MM.1S (cell line): ENCODE measurements at regions not wholly inside any gene's neighbourhood (a gene's known extent, or its start where the extent isn't known, plus 50 kb on each side); places are given as distances from the start of the nearest gene placed in this dataset.

ENCODE experiments used
- DNase-seq: peaks from one replicate; pipeline ENCODE4 v3.0.0-alpha.2; 2015
- H2AFZ ChIP-seq: fragments of 300-600 bp; sonication (generic); 2 replicates; pipeline ENCODE4 v1.6.0; 2016; ENCODE audit warnings: antibody characterized with exemption, low read length
- H3F3A ChIP-seq: fragments of 300-600 bp; sonication (generic); 2 replicates; pipeline ENCODE4 v1.6.1; 2016; ENCODE audit warnings: mild to moderate bottlenecking, antibody characterized with exemption, low read length, moderate library complexity, mixed read lengths; ENCODE audit not compliant: insufficient read depth
- H3K27ac ChIP-seq: fragments of 300-600 bp; sonication (generic); 2 replicates; pipeline ENCODE4 v1.5.1; 2016; ENCODE audit warnings: mild to moderate bottlenecking, low read length
- H3K27me3 ChIP-seq: fragments of 300-600 bp; sonication (generic); replicated peaks from 2 replicates; pipeline ENCODE4 v1.6.0; 2016; ENCODE audit warnings: low read length; ENCODE audit not compliant: insufficient read depth
- H3K36me3 ChIP-seq: fragments of 300-600 bp; sonication (generic); replicated peaks from 2 replicates; pipeline ENCODE4 v1.6.1; 2016; ENCODE audit warnings: mild to moderate bottlenecking, low read length, mixed read lengths; ENCODE audit not compliant: insufficient read depth
- H3K4me1 ChIP-seq: fragments of 300-600 bp; sonication (generic); 2 replicates; pipeline ENCODE4 v1.6.1; 2016; ENCODE audit warnings: low read length, mixed read lengths
- H3K4me2 ChIP-seq: fragments of 300-600 bp; sonication (generic); 2 replicates; pipeline ENCODE4 v1.6.0; 2016; ENCODE audit warnings: low read depth, low read length
- H3K4me3 ChIP-seq: fragments of 300-600 bp; sonication (generic); 2 replicates; pipeline ENCODE4 v1.5.1; 2016; ENCODE audit warnings: low read length, mixed read lengths
- H3K79me2 ChIP-seq: fragments of 300-600 bp; sonication (generic); 2 replicates; pipeline ENCODE4 v1.6.1; 2016; ENCODE audit warnings: mixed run types, low read length, mixed read lengths
- H3K9ac ChIP-seq: fragments of 300-600 bp; sonication (generic); 2 replicates; pipeline ENCODE4 v1.6.1; 2016; ENCODE audit warnings: low read length, mixed read lengths
- H3K9me2 ChIP-seq: fragments of 300-600 bp; sonication (generic); replicated peaks from 2 replicates; pipeline ENCODE4 v1.6.1; 2016; ENCODE audit warnings: mild to moderate bottlenecking, low read length, mixed read lengths; ENCODE audit not compliant: insufficient read depth
- H3K9me3 ChIP-seq: fragments of 300-600 bp; sonication (generic); replicated peaks from 2 replicates; pipeline ENCODE4 v1.6.1; 2016; ENCODE audit warnings: mild to moderate bottlenecking, low read length, mixed read lengths; ENCODE audit not compliant: insufficient read depth
- H4K20me1 ChIP-seq: fragments of 300-600 bp; sonication (generic); 2 replicates; pipeline ENCODE4 v1.6.1; 2016; ENCODE audit warnings: mild to moderate bottlenecking, low read length, moderate library complexity, mixed read lengths; ENCODE audit not compliant: insufficient read depth
- CTCF ChIP-seq: fragments of 300-600 bp; sonication (generic); IDR thresholded peaks from 2 replicates; pipeline ENCODE4 v1.5.1; 2016; ENCODE audit warnings: antibody characterized with exemption, low read length, mixed read lengths
- EZH2 ChIP-seq: fragments of 300-600 bp; sonication (generic); optimal IDR thresholded peaks from 2 replicates; pipeline ENCODE3; 2017; ENCODE audit warnings: low read depth, mild to moderate bottlenecking, antibody characterized with exemption, low read length, mixed read lengths
- EZH2phosphoT487 ChIP-seq: fragments of 300-600 bp; sonication (generic); IDR thresholded peaks from 2 replicates; pipeline ENCODE4 v1.6.1; 2018; ENCODE audit warnings: antibody characterized with exemption, low read length

GRCh38 chrX:98514032-98514431 lies 1630.3 kb downstream of the RPA4 start:
- no peaks in the 10 kb centered on the region for H3K4me1 ChIP-seq
- no peaks in the 10 kb centered on the region for H3K79me2 ChIP-seq
- H3K4me2 ChIP-seq, result no peak overlapping the region
- H2AFZ ChIP-seq, result no peak overlapping the region
- DNase-seq, result no peak
- H3K9me3 ChIP-seq, result no peaks in the 10 kb centered on the region
- no peaks in the 10 kb centered on the region for H3K27me3 ChIP-seq
- no peaks in the 10 kb centered on the region for H4K20me1 ChIP-seq
- no peaks in the 10 kb centered on the region for H3F3A ChIP-seq
- H3K4me3 ChIP-seq, result no peak overlapping the region
- H3K9ac ChIP-seq, result no peak overlapping the region
- no peaks in the 10 kb centered on the region for H3K36me3 ChIP-seq
- no peak for TF ChIP-seq CTCF
- TF ChIP-seq EZH2phosphoT487, result no peak
- no peak for TF ChIP-seq EZH2
- no peak overlapping the region for H3K27ac ChIP-seq
- no peaks in the 10 kb centered on the region for H3K9me2 ChIP-seq

- H2AFZ ChIP-seq, result no peak overlapping the region
- no peaks in the 10 kb centered on the region for H3K79me2 ChIP-seq
- H3K9me2 ChIP-seq, result no peaks in the 10 kb centered on the region
- H3K4me1 ChIP-seq, result no peaks in the 10 kb centered on the region
- H3K27ac ChIP-seq, result no peak overlapping the region
- H4K20me1 ChIP-seq, result no peaks in the 10 kb centered on the region
- no peak overlapping the region for H3K9ac ChIP-seq
- H3K27me3 ChIP-seq, result no peaks in the 10 kb centered on the region
- TF ChIP-seq EZH2phosphoT487 (no peak), CTCF (no peak), EZH2 (no peak)
- no peaks in the 10 kb centered on the region for H3K9me3 ChIP-seq
- H3K4me2 ChIP-seq, result no peak overlapping the region
- H3K36me3 ChIP-seq, result no peaks in the 10 kb centered on the region
- H3K4me3 ChIP-seq, result no peak overlapping the region
- no peak for DNase-seq
- no peaks in the 10 kb centered on the region for H3F3A ChIP-seq
Measured at GRCh38 chrX:98516120-98516519, 1632.4 kb downstream of the RPA4 start.

GRCh38 chrX:98523026-98523425 lies 1639.3 kb downstream of the RPA4 start:
- Histone ChIP-seq H3F3A (no peaks in the 10 kb centered on the region), H3K4me1 (no peaks in the 10 kb centered on the region), H2AFZ (no peak overlapping the region), H3K36me3 (no peaks in the 10 kb centered on the region), H3K27ac (no peak overlapping the region), H3K27me3 (no peaks in the 10 kb centered on the region), H4K20me1 (no peaks in the 10 kb centered on the region), H3K4me3 (no peak overlapping the region), H3K4me2 (no peak overlapping the region), H3K9me3 (no peaks in the 10 kb centered on the region), H3K9me2 (no peaks in the 10 kb centered on the region), H3K9ac (no peak overlapping the region), H3K79me2 (no peaks in the 10 kb centered on the region)
- TF ChIP-seq CTCF, result no peak
- no peak for TF ChIP-seq EZH2phosphoT487
- no peak for TF ChIP-seq EZH2
- no peak for DNase-seq
